Tibial nerve (tissue), 4 donors: ENCODE measurements at regions not wholly inside any gene's neighbourhood (a gene's known extent, or its start where the extent isn't known, plus 50 kb on each side); places are given as distances from the start of the nearest gene placed in this dataset.

Experiments
- DNase-seq, 2 donors: peaks; one replicate each; pipeline ENCODE4 v3.0.0-alpha.2; 2019; ENCODE audit warnings: low spot score in 2 of 2
- H3K27ac ChIP-seq, 4 donors: fragments of 200-600 bp; sonication (generic) in 3 of 4; one replicate each; pipeline ENCODE4 v1.5.1; 2017 to 2019; ENCODE audit warnings: mild to moderate bottlenecking in 1 of 4
- H3K27me3 ChIP-seq, 2 donors: fragments of 200-600 bp; sonication (generic) in 1 of 2; one replicate each; pipeline versions ENCODE4 v1.5.1 to v1.6.0; 2017 to 2019
- H3K36me3 ChIP-seq, 3 donors: fragments of 200-600 bp; sonication (generic); one replicate each; pipeline ENCODE4 v1.5.1; 2018 to 2019
- H3K4me1 ChIP-seq, 4 donors: fragments of 200-600 bp; sonication (generic) in 3 of 4; one replicate each; pipeline ENCODE4 v1.5.1; 2017 to 2019
- H3K4me3 ChIP-seq, 4 donors: fragments of 200-600 bp; sonication (generic) in 3 of 4; one replicate each; pipeline ENCODE4 v1.5.1; 2017 to 2019; ENCODE audit warnings: mild to moderate bottlenecking in 1 of 4, moderate library complexity in 1 of 4
- H3K9me3 ChIP-seq, 4 donors: fragments of 200-600 bp; sonication (generic) in 3 of 4; one replicate each; pipeline ENCODE4 v1.5.1; 2017 to 2019
- CTCF ChIP-seq, 5 experiments: fragments of 200-600 bp in 3 of 5; fragments of 450-650 bp in 2 of 5; sonication (generic) in 3 of 5; IDR thresholded peaks; one replicate each; pipeline ENCODE4 v1.5.1; 2016 to 2019; ENCODE audit warnings: antibody characterized with exemption in 5 of 5, mild to moderate bottlenecking in 3 of 5, moderate library complexity in 2 of 5
- EP300 ChIP-seq, 2 donors: sonication (generic); formaldehyde crosslinking; IDR thresholded peaks; one replicate each; pipeline ENCODE4 v1.6.1; 2017; ENCODE audit warnings: antibody characterized with exemption in 2 of 2, mild to moderate bottlenecking in 1 of 2
- POLR2A ChIP-seq, 2 donors: fragments of 450-650 bp; IDR thresholded peaks; one replicate each; pipeline ENCODE4 v1.6.1; 2017; ENCODE audit warnings: antibody characterized with exemption in 2 of 2, mild to moderate bottlenecking in 2 of 2, moderate library complexity in 2 of 2
- WGBS, 2 donors: methylation state at CpG; one replicate each; pipeline ENCODE4 v1.1.5; 2018; 5-methylcytosine and 5-hydroxymethylcytosine counted together

- no peaks in the 10 kb centered on the region for H3K4me1 ChIP-seq
- no peak overlapping the region for H3K4me3 ChIP-seq
- H3K36me3 ChIP-seq, result no peaks in the 10 kb centered on the region
- WGBS, 2 donors, result 75 to 89% methylated on average over 7 of the region's 7 CpGs
- DNase-seq, result no peak
- no peaks in the 10 kb centered on the region for H3K9me3 ChIP-seq
- H3K27me3 ChIP-seq, result no peaks in the 10 kb centered on the region
- no peak overlapping the region for H3K27ac ChIP-seq
- no peak for TF ChIP-seq CTCF (IDR thresholded peaks at IDR 0.05)
- no peak for TF ChIP-seq EP300 (IDR thresholded peaks at IDR 0.05)
- TF ChIP-seq POLR2A (IDR thresholded peaks at IDR 0.05), result no peak
Observed at GRCh38 chrX:125089761-125090445, 229.8 kb upstream of the TEX13C start.

GRCh38 chrX:125093852-125094251, 225.8 kb upstream of the TEX13C start:
- Histone ChIP-seq H3K4me1 (no peaks in the 10 kb centered on the region), H3K4me3 (no peak overlapping the region), H3K27me3 (no peaks in the 10 kb centered on the region), H3K36me3 (no peaks in the 10 kb centered on the region), H3K27ac (no peak overlapping the region), H3K9me3 (no peaks in the 10 kb centered on the region)
- WGBS, 2 donors, result 38 to 40% methylated on average over 3 of the region's 3 CpGs
- TF ChIP-seq EP300 (IDR thresholded peaks at IDR 0.05), result no peak
- TF ChIP-seq CTCF (IDR thresholded peaks at IDR 0.05), result no peak
- no peak for TF ChIP-seq POLR2A (IDR thresholded peaks at IDR 0.05)
- DNase-seq, result no peak

- DNase-seq, result no peak
- Histone ChIP-seq H3K27ac (no peak overlapping the region), H3K27me3 (no peaks in the 10 kb centered on the region), H3K9me3 (no peaks in the 10 kb centered on the region), H3K4me1 (no peaks in the 10 kb centered on the region), H3K36me3 (no peaks in the 10 kb centered on the region), H3K4me3 (no peak overlapping the region)
- TF ChIP-seq CTCF (IDR thresholded peaks at IDR 0.05), result no peak
- TF ChIP-seq POLR2A (IDR thresholded peaks at IDR 0.05), result no peak
- no peak for TF ChIP-seq EP300 (IDR thresholded peaks at IDR 0.05)
Observed at GRCh38 chrX:125094901-125095300, 224.8 kb upstream of the TEX13C start.

GRCh38 chrX:125096469-125096868, 223.2 kb upstream of the TEX13C start:
- 64 to 74% methylated on average over 2 of the region's 2 CpGs for WGBS, 2 donors
- H3K27me3 ChIP-seq, result no peaks in the 10 kb centered on the region
- no peaks in the 10 kb centered on the region for H3K36me3 ChIP-seq
- no peak overlapping the region for H3K4me3 ChIP-seq
- no peaks in the 10 kb centered on the region for H3K9me3 ChIP-seq
- no peak for TF ChIP-seq POLR2A (IDR thresholded peaks at IDR 0.05)
- no peak for TF ChIP-seq CTCF (IDR thresholded peaks at IDR 0.05)
- no peak for TF ChIP-seq EP300 (IDR thresholded peaks at IDR 0.05)
- DNase-seq, result no peak
- H3K27ac ChIP-seq, result no peak overlapping the region
- H3K4me1 ChIP-seq, result no peaks in the 10 kb centered on the region

GRCh38 chrX:125096870-125097269, 222.8 kb upstream of the TEX13C start:
- Histone ChIP-seq H3K36me3 (no peaks in the 10 kb centered on the region), H3K4me3 (no peak overlapping the region), H3K4me1 (no peaks in the 10 kb centered on the region), H3K9me3 (no peaks in the 10 kb centered on the region), H3K27me3 (no peaks in the 10 kb centered on the region), H3K27ac (no peak overlapping the region)
- WGBS, 2 donors, result 67 to 100% methylated on average over 1 of the region's 1 CpG
- no peak for DNase-seq
- TF ChIP-seq POLR2A (IDR thresholded peaks at IDR 0.05) (no peak), CTCF (IDR thresholded peaks at IDR 0.05) (no peak), EP300 (IDR thresholded peaks at IDR 0.05) (no peak)
